HuH-7 (cell line): ENCODE measurements at regions not wholly inside any gene's neighbourhood (a gene's known extent, or its start where the extent isn't known, plus 50 kb on each side); places are given as distances from the start of the nearest gene placed in this dataset.

Experiments used
- DNase-seq: peaks from one replicate; pipeline ENCODE4 v3.0.0; 2011; ENCODE audit warnings: low spot score

DNA sequence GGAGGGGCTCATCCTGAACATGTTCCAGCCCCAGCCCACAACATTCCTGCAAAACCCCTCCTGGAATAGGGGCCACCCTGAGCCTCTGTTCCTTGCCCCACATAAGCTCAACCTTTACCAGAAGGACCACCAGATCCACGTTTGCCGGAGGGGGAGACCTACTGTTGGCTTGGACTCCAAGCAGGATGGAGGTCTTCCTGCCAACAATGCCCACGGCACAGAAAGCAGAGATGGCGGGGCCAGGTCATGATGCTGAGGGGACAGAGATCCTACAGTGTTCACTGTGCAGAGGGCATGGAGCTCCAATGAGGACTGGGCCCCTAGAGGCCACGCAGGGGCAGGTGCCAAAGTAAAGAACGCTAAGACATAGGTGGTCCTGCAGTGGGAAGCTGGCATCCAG, 98.5 kb upstream of the RAB6C start:
- no peak for DNase-seq

DNA sequence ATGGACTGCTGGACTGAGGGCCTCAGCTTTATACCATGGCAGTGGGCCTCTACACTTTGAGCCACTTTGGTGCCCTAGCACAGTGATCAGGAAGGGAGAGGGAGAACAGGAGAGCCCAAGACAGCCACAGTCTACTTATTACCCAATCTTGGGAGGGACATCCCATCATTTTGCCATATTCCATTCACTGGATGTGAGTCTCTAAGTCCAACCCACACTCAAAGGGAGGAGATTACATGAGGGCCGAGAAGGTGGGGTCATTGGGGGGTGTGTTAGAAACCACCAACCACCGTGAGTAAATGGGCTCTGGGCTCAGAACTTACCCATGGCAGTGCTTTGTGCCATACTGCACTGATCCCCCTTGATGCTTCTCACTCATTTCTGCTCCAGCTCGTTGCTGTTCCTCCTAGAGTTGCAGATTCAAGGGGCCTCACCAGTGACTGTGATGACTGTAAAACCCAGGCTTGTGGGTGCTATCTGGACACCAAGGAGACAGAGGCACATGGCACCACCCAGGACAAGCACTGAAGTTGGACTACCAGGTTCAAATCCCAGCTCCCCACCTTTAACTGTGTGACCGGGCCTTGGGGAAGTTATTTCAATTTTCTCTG, 97.6 kb upstream of the RAB6C start:
- no peak for DNase-seq

DNA sequence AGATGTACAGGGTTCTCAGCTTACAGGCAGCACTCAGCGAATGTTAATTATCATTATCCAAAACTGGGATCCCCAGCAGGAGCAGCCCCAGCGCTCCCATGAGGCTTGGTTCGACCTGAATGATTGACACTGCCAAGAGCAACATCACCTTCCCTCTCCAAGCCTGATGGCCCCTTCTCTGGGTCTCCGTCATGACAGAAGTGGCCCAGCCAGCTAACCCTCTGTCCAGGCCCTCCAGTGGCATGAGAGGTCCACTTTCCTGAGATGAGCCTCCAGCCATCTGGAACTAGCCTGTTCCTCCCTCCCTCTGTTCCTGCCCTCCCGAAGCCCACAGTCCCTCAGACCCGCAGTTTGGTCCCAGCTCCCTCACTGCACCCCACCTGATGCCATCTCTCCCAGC, 97.0 kb upstream of the RAB6C start:
- DNase-seq, result no peak

DNA sequence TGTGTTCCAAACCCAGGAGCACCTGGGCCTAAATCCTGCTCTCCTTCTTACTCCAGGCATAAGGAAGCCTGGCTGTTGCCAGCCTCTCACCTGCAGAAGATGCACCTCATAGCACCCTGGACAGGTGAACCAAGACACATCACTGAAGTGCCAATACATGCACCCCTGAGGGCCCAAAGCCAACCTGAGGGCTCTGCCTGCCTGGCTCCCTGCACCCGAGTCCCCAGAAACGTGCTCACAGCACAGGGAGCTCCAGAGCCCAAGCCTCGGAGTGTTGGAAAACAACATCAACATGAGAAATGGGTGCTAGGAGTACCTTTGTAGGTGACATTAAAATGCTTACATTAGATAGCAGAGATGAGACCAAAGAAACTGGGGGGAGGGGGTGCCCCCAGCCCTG, 96.3 kb upstream of the RAB6C start:
- DNase-seq, result no peak

DNA sequence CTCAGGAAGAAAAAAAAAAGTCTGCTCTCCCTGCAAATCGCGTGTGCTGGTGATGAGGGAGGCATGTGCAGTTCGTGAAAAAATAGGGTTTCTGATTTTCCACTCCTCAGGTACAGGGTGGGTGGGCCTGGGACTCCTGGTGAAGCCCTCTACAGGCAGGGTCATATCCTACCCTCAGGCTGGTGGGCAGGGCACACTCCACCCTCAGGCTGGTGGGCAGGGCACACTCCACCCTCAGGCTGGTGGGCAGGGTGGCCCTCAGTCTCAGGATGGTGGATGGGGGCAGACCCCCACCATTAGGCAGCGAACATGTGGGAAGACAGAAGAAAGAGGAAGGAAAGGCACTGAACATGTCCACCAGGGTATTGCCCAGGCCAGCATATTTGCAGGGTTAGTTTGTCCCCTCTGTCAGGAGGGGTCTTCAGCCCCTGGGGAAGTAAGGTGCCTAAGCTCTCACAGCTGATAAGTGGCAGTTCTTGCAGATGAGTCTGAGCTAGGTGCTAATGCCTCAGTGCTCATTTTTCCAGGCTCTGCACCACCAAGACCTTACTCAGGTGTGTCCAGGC, 95.2 kb upstream of the RAB6C start:
- no peak for DNase-seq

DNA sequence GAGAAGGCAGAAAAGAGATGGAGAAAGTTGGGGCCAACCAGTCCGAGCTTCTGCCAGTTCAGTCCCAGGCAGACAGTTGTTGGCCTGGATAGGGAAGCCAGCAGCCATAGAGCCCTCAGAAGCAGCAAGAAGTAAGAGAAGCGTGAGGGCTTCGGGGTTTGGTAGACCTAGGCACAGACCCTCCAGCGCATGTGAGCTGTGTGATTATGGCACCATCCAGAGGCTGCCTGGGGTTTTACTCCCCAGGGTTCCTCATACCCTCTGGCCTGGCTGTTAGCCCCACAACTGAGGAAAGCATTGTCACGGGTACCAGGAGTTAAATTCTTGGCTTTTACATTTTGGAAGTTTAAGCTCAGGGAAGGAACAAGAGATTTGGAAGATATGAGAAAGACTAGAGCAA, 93.7 kb upstream of the RAB6C start:
- DNase-seq, result peak; percentile 58

DNA sequence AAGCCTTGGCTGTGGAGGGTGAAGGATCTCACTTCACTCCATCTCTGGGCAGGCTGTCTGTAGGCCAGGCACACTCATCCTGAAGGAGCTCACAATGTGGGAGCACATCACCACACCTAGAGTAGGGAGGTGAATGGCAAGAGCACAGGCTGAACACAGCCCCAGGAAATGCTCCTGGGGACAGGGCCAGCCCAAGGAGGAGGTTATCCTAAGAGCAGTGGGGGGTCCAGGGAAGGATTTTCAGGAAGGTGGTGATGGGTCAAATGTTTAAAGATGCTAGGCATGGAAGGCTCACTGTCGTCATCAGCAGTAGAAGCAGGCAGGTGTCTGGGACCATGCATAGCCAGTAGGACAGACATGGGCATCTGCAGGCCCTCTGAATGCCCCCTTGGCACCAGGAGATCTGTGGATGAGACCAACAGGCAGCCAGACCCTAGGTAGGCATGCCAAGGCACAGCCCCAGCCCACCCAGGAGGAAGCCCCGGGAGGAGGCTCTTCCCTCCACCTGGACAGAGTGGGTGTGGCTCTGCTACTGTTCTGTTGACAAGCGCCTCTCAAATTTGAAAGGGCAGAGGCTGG, 91.7 kb upstream of the RAB6C start:
- DNase-seq, result no peak

DNA sequence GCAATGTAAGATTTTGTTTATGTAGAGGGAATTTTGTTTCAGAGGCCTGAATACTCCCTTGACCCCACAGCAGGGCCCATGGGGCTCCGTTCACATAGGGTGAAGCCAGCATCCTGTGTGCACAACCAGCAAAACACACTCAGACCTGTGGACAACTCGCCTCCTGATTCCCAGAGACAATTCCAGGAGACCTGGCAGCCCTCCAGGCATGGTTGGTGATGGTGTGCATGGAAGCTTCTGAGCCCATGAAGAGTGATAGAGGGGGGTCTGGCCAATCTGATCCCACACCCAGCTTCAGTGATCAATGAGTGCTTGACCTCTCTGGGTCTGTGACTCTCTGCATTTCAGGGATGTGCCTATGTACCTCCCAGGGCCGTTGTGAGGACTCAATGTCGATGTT, 91.0 kb upstream of the RAB6C start:
- no peak for DNase-seq

DNA sequence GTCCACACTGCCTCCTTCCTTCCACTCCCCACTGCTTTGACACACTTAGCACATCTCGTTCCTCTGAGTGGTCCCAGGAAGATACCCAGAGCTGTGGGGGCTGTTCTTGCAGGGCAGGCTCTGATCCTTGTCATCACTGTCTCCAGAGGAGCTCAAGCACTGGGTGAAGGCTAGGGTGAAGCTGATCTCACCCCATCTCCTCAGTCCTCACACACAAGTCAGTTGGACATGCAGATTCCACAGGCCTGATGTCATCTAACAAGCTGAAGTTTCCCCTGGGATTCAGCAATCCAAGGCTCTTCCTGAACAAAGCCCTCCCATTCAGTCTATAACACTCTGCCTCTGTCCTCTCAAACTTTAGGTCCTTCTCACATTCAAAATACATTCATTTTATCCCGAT, 90.6 kb upstream of the RAB6C start:
- DNase-seq, result no peak

DNA sequence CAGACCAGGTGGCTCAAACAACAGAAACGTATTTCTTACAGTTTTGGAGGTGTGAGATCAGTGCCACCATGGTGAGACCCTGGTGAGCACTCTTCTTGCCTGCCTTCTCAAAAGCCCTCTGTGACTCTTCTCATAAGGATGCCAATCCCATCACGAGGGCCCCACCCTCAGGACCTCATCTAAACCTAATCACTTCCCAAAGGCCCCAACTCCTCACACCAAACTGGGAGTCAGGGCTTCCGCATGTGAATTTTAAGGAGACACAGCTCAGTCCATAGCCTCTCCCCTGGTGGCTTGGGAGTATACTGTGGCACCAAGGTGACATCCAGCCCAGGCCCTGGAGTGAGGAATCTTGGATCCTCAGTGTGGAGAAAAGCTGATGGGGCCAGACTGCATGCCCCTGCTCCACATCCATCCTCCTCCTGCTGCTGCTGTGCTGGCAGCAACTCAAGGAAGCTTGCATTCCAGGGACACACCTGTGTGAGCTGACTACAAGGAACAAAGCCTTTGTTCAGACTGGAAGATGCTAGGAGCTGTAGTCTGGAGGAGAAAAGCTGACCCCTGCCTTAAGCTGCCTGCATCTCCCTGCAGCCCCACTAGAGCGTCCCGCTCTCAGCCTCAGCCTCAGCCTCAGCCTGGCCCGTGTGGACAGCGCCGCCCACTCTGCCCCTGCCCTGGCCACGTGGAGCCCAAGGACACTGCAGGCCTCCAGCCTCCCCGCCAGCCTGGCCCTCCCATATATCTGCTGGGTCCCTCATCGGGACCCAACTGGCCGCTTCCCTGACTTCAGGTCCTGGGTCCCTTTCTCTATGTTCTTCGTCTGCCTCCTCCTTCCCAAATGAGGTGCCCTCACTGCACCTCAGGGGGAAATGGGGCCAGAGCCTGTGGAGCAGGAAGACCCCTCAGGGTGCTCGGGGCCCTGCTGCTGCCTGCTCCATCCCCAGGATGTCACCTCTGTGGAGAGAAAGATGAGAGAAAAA, 87.8 kb upstream of the RAB6C start:
- no peak for DNase-seq

DNA sequence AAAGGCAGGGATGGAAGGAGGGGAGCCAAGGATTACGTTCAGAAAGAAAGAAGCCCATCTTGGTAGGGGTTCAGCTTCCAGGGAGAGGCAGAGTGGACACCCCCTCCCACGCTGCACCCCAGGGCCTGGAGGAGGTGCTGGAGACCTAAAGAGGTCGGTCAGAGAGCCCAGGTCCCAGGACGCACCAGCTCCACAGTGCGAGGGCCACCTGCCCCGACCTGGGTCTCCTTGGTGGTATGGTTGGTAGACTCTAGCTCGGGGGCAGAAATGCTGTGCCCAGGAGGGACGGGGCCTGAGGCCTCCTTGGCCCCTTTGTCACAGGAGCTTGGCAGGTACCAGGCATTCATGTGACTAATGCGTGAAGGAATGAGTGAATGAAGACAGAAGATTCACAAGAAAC, 87.1 kb upstream of the RAB6C start:
- DNase-seq, result no peak

DNA sequence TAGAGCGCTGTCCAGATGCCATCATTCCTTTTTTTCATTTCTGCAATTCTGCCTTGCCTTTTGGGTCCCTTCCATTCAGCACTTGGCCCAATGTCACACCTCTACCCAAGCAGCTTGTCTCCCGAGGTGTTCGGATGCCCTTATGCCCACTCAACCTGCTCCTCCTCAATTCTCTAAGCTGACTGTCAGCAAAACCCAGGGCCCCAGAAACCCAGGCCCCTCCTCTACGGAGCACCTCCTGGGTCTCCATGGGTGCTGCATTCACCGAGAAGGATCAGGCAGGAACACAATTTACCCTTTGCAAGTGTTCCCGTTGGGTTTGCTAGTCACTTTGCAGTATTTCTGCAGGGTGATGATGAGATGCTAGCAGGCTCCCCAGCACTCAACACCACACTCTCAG, 86.7 kb upstream of the RAB6C start:
- no peak for DNase-seq

DNA sequence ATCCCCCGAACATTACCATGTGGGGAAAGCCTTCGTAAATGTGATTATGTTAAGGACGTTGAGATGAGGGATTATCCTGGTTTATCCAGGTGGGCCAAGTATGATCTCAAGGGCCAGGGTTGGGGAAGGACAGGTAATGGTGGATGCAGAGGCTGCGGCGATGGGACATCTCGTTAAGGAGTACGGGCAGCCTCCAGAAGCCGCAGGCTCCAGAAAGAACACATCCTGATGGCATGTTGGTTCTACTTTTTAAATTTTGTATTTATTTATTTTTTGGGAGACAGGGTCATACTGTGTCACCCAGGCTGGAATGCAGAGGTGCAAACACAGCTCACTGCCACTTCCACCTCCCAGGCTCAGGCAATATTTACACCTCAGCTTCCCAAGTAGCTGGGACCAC, 86.2 kb upstream of the RAB6C start:
- DNase-seq, result no peak

DNA sequence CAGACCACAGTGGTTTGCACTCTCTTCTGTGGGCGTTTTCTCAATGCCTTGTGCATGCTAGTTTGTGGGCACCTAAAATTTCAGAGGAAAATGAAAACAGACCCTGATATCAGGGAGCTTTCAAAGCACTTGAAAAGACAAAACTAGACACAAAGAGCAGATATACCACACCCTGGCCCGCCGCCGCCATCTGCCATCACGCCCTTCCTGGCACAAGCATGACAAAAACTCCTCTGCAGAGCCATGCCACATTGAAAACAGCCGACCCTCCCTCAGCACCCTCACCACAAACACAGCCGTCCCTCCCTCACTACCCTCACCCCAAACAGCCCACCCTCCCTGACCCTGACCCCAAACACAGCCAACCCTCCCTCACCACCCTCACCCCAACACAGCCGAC, 84.8 kb upstream of the RAB6C start:
- no peak for DNase-seq

DNA sequence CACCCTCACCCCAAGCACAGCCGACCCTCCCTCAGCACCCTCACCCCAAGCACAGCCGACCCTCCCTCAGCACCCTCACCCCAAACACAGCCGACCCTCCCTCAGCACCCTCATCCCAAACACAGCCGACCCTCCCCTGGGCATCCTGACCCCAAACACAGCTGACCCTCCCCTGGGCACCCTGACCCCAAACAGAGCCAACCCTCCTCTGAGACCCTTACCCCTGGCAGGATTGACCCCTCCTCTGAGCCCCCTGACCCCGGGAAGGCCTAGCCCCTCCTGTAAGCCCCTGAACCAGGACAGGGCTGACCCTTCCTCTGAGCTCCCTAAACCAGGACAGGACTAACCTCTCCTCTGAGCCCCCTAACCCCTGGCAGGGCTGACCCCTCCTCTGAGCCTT, 84.4 kb upstream of the RAB6C start:
- DNase-seq, result no peak

DNA sequence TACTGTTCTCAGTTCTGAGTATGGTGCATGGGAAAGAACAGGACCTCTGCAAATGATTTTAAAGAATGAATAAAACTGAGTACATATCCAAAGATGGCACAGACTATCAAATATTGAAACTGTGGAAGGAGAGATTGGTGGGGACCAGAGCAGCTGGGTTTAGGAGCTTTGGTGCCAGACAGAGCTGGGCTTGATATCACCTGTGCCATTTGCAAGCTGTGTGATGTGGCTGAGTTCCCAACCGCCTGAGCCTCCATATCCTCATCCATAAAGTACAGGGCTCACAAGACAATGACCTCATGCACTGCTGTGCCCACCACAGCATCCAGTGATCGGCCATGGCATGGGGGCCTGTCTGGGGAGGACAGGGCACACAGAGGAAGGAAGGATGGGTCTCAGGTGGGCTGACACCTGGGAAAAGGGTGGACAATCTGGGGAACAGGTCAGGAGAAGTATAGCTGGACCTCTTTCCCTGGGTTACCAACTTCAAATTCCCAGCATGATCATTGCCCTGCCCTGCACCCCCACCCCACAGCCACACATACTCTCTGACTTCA, 83.9 kb upstream of the RAB6C start:
- DNase-seq, result no peak

DNA sequence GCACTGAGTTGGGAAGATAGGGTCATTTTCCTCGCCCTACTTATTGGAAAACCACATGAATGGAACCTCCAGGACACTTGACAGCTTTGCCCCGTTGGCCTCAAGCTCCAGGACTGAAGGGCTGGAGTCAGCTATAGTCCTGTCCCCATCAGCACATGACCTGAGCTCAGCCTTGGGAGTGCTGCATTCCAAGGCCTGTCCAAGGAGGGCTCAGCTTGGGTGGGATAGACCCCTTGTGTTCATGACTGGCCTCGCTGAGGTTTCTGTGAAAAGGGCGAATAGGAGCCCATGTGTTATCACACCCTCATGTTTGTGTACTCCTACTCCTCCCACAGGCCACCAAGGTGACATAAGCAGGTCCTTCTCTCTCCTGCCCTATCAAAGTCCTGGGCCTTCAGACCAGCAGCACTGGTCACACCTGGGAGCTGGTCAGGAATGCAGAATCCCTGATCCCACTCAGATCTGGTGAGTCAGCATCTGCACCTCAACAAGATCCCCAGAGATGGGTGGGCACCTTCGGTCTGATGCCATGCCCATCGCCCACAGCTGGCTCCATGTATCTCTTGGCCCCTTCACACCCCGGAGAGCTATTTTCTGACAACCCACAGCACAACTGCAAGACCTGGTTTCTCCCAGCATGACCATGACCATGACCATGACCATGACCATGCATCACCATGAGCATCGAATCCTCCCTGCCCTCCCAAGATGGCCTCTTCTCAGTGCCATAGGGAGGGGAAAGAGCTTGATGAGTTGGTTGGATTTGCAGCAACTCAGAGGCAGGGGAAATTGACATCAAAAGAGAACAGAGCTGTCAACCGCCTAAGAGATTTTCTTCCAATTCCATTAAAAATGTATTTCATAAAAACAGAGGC, 83.0 kb upstream of the RAB6C start:
- no peak for DNase-seq

DNA sequence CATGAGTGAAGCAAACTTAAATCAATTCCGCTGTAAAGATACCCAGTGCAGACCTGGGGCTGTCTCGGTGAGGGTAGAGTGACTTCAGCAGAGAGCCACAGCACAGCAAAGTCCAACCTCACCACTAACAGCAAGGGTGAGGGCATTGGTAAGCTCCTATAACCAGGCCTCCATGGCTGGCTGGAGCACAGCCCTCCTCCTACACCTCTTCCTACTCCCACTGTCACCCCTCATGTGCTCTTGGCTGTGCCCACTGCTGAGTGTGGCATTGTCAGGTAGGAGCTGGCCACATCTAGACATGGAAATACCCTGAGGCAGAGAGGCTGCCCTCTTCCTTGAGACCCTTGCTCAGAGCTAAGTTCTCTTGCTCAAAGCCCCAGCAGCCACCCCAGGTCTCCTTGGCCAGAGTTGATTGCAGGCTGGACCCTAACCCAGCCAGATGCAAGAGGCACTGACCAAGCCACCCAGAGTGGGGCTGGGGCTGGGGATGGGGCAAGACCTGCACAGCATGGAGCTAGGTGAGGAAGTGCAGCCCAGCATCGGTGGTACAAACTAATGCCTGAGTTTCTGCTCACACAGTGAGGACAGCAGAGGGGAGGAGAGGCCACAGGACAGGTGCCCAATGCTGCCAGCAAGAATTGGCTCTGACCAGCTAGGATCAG, 77.6 kb upstream of the RAB6C start:
- no peak for DNase-seq

DNA sequence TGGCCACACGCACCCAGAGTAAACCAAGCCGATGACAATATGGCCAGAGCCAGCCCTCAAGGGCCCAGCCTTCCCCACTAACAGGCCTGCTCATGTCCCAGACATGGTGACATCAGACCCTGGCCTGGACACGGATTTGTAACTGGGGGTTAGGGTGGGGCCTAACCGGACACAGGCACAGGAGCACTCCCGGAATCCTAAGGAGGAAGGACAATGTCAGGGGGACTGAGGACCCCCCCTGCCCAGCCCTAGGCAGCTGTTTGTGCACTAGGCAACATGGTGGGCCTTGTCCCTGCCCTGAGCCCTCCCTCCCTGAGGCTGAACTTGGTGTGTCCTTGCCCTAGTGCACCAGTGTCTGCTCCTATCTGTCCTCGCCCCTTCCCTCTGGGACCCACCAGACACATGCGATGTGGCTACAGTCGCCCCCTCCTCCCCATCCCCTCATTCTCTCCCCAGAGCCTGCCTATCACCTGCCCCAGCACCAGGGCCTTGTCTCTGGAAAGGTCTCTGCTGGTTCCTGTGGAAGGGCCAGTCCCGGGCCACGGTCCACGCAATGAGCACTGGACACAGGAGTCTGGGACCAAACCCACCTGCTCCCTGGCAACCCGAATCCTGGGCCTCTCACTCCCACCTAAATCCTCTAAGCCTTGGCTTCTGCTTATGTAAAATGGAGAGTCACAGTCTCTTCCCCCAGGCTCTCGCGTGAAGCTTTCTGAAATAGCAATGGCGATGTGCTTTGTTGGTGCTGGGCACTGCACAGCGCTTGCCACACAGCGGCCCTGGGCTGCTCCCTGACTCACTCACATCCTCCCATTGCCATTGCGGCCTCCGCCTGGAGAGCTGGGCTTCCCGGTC, 76.5 kb upstream of the RAB6C start:
- no peak for DNase-seq
